PC-9 (cell line): ENCODE measurements at regions not wholly inside any gene's neighbourhood (a gene's known extent, or its start where the extent isn't known, plus 50 kb on each side); places are given as distances from the start of the nearest gene placed in this dataset.

Source experiments
- EZH2 ChIP-seq: fragments of 200-600 bp; sonication (generic); IDR thresholded peaks from 2 replicates; pipeline ENCODE4 v1.8.0; 2017; ENCODE audit warnings: antibody characterized with exemption, low read depth
- TF ChIP-seq, protein P1 (sequence below): fragments of 200-600 bp; sonication (generic); conservative IDR thresholded peaks from 2 replicates; pipeline ENCODE4 v1.6.1; 2017; ENCODE audit warnings: mixed run types, antibody characterized with exemption, mild to moderate bottlenecking, moderate library complexity

DNA sequence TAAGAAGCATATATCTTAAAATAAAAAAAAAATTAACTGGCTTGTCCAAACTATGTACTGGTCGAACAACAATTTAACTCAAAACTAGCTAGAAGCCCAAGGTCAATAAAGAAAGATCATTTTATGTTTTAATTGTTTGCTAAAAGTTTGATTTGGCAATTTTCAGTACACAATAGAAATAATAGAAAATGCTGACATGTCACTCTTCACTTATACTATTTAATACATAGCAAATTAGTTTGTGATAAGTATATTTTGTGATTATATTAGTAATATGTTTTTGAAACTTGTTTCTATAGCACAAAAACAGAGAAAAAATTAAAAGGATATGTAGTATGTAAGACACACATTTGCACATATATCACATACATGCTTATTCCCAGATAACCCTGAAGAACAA, 1938.6 kb upstream of the PIK3C3 start:
- TF ChIP-seq, protein P1, sequence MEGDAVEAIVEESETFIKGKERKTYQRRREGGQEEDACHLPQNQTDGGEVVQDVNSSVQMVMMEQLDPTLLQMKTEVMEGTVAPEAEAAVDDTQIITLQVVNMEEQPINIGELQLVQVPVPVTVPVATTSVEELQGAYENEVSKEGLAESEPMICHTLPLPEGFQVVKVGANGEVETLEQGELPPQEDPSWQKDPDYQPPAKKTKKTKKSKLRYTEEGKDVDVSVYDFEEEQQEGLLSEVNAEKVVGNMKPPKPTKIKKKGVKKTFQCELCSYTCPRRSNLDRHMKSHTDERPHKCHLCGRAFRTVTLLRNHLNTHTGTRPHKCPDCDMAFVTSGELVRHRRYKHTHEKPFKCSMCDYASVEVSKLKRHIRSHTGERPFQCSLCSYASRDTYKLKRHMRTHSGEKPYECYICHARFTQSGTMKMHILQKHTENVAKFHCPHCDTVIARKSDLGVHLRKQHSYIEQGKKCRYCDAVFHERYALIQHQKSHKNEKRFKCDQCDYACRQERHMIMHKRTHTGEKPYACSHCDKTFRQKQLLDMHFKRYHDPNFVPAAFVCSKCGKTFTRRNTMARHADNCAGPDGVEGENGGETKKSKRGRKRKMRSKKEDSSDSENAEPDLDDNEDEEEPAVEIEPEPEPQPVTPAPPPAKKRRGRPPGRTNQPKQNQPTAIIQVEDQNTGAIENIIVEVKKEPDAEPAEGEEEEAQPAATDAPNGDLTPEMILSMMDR: no peak
- no peak for TF ChIP-seq EZH2
